ENCODE measurements at regions not wholly inside any gene's neighbourhood (a gene's known extent, or its start where the extent isn't known, plus 50 kb on each side); places are given as distances from the start of the nearest gene placed in this dataset.

DNA sequence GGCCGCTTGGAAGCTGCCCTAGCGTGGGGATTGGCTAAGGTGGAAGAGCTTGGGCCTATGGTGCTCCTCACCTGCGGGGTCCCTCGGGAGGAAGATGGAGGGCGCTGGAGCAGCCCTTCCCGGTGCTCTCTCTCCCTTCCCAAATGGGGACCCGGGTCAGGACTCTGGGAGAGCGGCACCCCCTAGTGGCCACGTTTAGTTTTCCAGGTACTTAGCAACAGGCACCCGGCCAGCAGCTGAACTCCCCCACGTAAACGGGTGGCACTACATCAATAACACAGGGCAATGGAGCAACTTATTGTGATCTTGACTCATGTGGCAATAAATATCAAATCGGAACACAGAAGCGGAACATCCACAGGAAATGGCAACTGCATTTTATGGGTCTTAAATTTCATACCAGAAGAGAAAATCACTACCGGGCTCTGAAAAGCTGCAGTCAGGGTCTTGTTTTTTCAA is 316.6 kb downstream of the AGTPBP1 start:
- H3K79me2 ChIP-seq (ENCODE audit: insufficient read depth, low read length): no peaks in the 10 kb centered on the region
- intact Hi-C loops (cut with micrococcal nuclease): loop anchor here in 1 of 2 donors (10.0 kb wide), 1 partner anchor 1030 kb away; no protein-coding TSS in a partner anchor
- H3K4me3 Mint-ChIP-seq: peak overlapping the region in 1 of 2 donors; percentile 48
- H3K27me3 ChIP-seq (ENCODE audit: control insufficient read depth in 2 of 2, insufficient read depth in 2 of 2, low read length in 2 of 2): no peaks in the 10 kb centered on the region
- H3K4me1 ChIP-seq (ENCODE audit: control insufficient read depth in 1 of 2, insufficient read depth in 2 of 2, low read length in 2 of 2): no peaks in the 10 kb centered on the region
- H3K9me3 ChIP-seq (replicated peaks in 1 of 2; ENCODE audit: control insufficient read depth in 1 of 2, insufficient read depth in 1 of 2, low read length in 2 of 2): no peaks in the 10 kb centered on the region
- H3K9me3 Mint-ChIP-seq: peaks cover 0 to 3% (median 0%) of the 10 kb centered on the region in 7 donors
- no peak overlapping the region for H3K27ac ChIP-seq (ENCODE audit: low read depth in 1 of 2, low read length in 2 of 2)
- DNase-seq: peak; percentile 2 to 32 (median 26)
- H3K4me3 ChIP-seq (replicated peaks in 1 of 3; ENCODE audit: low read depth in 2 of 3, low read length in 3 of 3): no peak overlapping the region
- 14% methylated on average over 9 of the region's 15 CpGs for WGBS (ENCODE audit: insufficient coverage)
- TF ChIP-seq, protein P1, sequence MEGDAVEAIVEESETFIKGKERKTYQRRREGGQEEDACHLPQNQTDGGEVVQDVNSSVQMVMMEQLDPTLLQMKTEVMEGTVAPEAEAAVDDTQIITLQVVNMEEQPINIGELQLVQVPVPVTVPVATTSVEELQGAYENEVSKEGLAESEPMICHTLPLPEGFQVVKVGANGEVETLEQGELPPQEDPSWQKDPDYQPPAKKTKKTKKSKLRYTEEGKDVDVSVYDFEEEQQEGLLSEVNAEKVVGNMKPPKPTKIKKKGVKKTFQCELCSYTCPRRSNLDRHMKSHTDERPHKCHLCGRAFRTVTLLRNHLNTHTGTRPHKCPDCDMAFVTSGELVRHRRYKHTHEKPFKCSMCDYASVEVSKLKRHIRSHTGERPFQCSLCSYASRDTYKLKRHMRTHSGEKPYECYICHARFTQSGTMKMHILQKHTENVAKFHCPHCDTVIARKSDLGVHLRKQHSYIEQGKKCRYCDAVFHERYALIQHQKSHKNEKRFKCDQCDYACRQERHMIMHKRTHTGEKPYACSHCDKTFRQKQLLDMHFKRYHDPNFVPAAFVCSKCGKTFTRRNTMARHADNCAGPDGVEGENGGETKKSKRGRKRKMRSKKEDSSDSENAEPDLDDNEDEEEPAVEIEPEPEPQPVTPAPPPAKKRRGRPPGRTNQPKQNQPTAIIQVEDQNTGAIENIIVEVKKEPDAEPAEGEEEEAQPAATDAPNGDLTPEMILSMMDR (IDR thresholded peaks at IDR 0.05): peak; percentile 69
- H3K27me3 Mint-ChIP-seq (ENCODE audit: low read depth in 3 of 3): peaks cover 6 to 16% (median 11%) of the 10 kb centered on the region in 3 donors
- H4K20me1 ChIP-seq (ENCODE audit: insufficient read depth, low read length): no peaks in the 10 kb centered on the region
- H2AFZ ChIP-seq (ENCODE audit: insufficient read depth, low read depth, low read length, poor library complexity, severe bottlenecking): no peak overlapping the region
- no peaks in the 10 kb centered on the region for H3K36me3 Mint-ChIP-seq
- H3K4me1 Mint-ChIP-seq: peaks cover 3% of the 10 kb centered on the region
- H3K4me2 ChIP-seq (replicated peaks; ENCODE audit: extremely low read depth, low read length, poor library complexity, severe bottlenecking): no peak overlapping the region
- no peak overlapping the region for H3K27ac Mint-ChIP-seq
- no peak overlapping the region for H3K9ac ChIP-seq (ENCODE audit: insufficient read depth, low read length, poor library complexity, severe bottlenecking)
- H3K36me3 ChIP-seq (replicated peaks in 1 of 2; ENCODE audit: control insufficient read depth in 1 of 2, insufficient read depth in 2 of 2, low read length in 2 of 2): no peaks in the 10 kb centered on the region

GRCh38 chr9:85423422-85423821 is 318.3 kb downstream of the AGTPBP1 start:
- intact Hi-C loops (cut with micrococcal nuclease): loop anchor here in 1 of 2 donors (10.0 kb wide), 1 partner anchor 1029 kb away; no protein-coding TSS in a partner anchor
- Histone ChIP-seq H3K4me1 (ENCODE audit: control insufficient read depth in 1 of 2, insufficient read depth in 2 of 2, low read length in 2 of 2) (no peaks in the 10 kb centered on the region), H2AFZ (ENCODE audit: insufficient read depth, low read depth, low read length, poor library complexity, severe bottlenecking) (no peak overlapping the region), H3K36me3 (replicated peaks in 1 of 2; ENCODE audit: control insufficient read depth in 1 of 2, insufficient read depth in 2 of 2, low read length in 2 of 2) (no peaks in the 10 kb centered on the region), H4K20me1 (ENCODE audit: insufficient read depth, low read length) (no peaks in the 10 kb centered on the region), H3K9me3 (replicated peaks in 1 of 2; ENCODE audit: control insufficient read depth in 1 of 2, insufficient read depth in 1 of 2, low read length in 2 of 2) (no peaks in the 10 kb centered on the region), H3K4me2 (replicated peaks; ENCODE audit: extremely low read depth, low read length, poor library complexity, severe bottlenecking) (no peak overlapping the region), H3K4me3 (replicated peaks in 1 of 3; ENCODE audit: low read depth in 2 of 3, low read length in 3 of 3) (no peak overlapping the region), H3K79me2 (ENCODE audit: insufficient read depth, low read length) (no peaks in the 10 kb centered on the region), H3K27me3 (ENCODE audit: control insufficient read depth in 2 of 2, insufficient read depth in 2 of 2, low read length in 2 of 2) (no peaks in the 10 kb centered on the region), H3K9ac (ENCODE audit: insufficient read depth, low read length, poor library complexity, severe bottlenecking) (no peak overlapping the region), H3K27ac (ENCODE audit: low read depth in 1 of 2, low read length in 2 of 2) (no peak overlapping the region)
- WGBS (ENCODE audit: insufficient coverage): 100% methylated on average over 1 of the region's 1 CpG
- no peak for DNase-seq
- H3K4me1 Mint-ChIP-seq: peaks cover 3% of the 10 kb centered on the region
- H3K9me3 Mint-ChIP-seq: peaks cover 0 to 2% (median 0%) of the 10 kb centered on the region in 7 donors
- H3K27ac Mint-ChIP-seq: no peak overlapping the region
- H3K36me3 Mint-ChIP-seq: no peaks in the 10 kb centered on the region
- peaks cover 6 to 16% (median 10%) of the 10 kb centered on the region in 3 donors for H3K27me3 Mint-ChIP-seq (ENCODE audit: low read depth in 3 of 3)
- H3K4me3 Mint-ChIP-seq: no peak overlapping the region
- TF ChIP-seq, protein P1 (IDR thresholded peaks at IDR 0.05): no peak

Data from CD14-positive monocyte (primary cell).